GM12874 (cell line): ENCODE measurements at regions not wholly inside any gene's neighbourhood (a gene's known extent, or its start where the extent isn't known, plus 50 kb on each side); places are given as distances from the start of the nearest gene placed in this dataset.

Experiments
- CTCF ChIP-seq: IDR thresholded peaks from 2 replicates; pipeline ENCODE4 v1.5.1; 2011; ENCODE audit warnings: low read depth, mild to moderate bottlenecking, control low read depth, low read length, moderate library complexity; ENCODE audit not compliant: insufficient read depth

DNA sequence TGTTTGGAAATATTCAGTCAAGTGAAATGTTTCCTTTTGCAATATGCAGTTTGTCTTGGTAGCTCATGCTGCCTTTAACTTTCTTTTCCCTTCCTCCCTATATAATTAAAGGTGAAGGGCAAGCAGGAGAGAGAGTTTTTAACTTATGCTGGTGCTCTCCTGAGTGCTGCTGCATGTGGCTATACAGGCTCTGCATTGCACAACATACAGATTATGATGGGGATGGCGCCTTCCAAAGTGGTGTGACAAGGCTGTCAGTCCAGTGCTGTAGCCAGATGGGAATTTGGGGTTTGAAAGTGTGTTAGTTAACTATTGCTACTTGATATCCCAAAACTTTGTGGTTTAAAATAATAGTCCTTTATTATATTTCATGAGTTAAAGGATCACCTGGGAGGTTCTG, 199.0 kb downstream of the ATP23 start:
- TF ChIP-seq CTCF, result no peak

DNA sequence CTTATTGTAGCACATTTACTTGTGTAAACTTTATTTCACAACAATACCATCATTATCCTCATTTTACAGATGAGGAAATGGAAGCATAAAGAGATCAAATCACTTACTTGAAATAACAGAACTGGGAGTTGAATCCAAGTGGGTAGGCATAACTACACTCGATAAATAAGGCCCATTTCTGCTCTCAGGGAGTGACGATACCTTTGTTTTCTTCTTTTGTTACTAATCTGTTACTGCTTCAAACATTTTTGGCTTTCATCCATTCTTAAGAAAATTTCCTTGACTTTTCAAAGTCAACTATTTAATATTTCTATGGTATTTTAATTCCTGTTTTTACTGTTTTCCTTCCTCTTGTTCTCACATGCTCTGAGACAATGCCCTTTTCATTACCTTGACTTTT, 201.6 kb downstream of the ATP23 start:
- no peak for TF ChIP-seq CTCF

- no peak for TF ChIP-seq CTCF
Observed at GRCh38 chr12:58143498-58143995, 202.2 kb downstream of the ATP23 start.

- no peak for TF ChIP-seq CTCF
Observed at GRCh38 chr12:58148405-58148804, 207.0 kb downstream of the ATP23 start.

DNA sequence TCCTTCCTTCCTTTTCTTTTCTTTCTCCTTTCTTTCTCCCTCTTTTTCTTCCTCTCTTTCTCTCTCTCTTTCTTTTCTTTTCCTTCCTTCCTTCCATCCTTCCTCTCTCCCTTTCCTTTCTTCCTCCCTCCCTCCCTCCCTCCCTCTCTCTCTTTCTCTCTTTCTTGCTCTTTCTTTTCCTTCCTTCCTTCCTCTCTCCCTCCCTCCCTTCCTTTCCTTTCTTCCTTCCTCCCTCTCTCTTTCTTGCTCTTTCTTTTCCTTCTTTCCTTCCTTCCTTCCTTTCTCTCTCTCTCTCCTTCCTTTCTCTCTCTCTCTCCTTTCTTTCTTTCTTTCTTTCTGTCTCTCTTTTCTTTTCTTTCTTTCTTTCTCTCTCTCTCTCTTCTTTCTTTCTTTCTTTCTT, 207.6 kb downstream of the ATP23 start:
- no peak for TF ChIP-seq CTCF

GRCh38 chr12:58154359-58154758, 213.0 kb downstream of the ATP23 start:
- TF ChIP-seq CTCF, result no peak

DNA sequence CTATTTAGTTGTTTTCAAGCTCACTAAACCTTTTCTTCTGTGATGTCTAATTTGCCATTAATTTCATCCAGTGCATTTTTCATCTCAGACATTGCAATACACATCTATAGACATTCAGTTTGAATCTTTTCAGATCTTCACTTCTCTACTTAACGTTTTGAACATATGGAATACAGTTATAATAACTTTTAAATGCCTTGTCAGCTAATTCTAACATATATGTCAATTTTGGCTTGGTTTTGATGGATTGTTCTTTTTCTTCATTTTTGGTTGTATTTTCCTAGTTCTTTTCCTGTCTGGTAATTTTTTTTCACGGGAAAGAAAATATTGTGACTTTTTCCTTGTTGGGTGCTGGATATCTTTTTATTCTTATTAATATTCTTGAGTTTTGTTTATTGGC, 215.3 kb downstream of the ATP23 start:
- TF ChIP-seq CTCF, result no peak

DNA sequence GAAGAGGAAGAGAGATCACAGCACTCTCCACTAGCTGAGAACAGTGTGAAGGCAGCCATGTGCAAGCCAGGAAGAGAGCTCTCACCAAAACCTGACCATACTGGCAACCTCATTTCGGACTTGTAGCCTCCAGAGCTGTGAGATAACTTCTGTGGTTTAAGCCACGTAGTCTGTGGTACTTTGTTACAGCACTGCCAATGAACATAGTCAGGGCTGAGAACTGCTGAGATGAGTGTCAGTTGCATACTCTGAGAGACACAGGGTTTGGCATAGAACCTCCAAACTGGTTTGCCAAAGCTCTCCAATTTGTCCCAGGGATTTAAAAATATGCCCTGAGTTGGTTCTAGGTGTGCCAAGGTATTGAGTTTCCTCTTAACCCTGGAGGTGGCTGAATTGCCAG, 218.6 kb downstream of the ATP23 start:
- no peak for TF ChIP-seq CTCF
